Sigmoid colon (tissue), 6 donors: ENCODE measurements at regions not wholly inside any gene's neighbourhood (a gene's known extent, or its start where the extent isn't known, plus 50 kb on each side); places are given as distances from the start of the nearest gene placed in this dataset.
"Not testable (repeated sequence)": the region's sequence is repeated elsewhere in the genome, so short reads cannot be mapped to it uniquely, and the experiment has no call there.

Source experiments
- DNase-seq: peaks from one replicate; pipeline ENCODE4 v3.0.0-alpha.2; 2019
- H3K27ac ChIP-seq, 4 donors: fragments of 200-600 bp; sonication (generic); one replicate each; pipeline ENCODE4 v1.5.1; 2016 to 2019; ENCODE audit warnings: mild to moderate bottlenecking in 1 of 4
- H3K27me3 ChIP-seq, 3 donors: fragments of 200-600 bp; sonication (generic); one replicate each; pipeline ENCODE4 v1.5.1; 2019; ENCODE audit warnings: mild to moderate bottlenecking in 1 of 3
- H3K36me3 ChIP-seq, 4 donors: fragments of 200-600 bp; sonication (generic); one replicate each; pipeline ENCODE4 v1.5.1; 2016 to 2019
- H3K4me1 ChIP-seq, 4 donors: fragments of 200-600 bp; sonication (generic); one replicate each; pipeline ENCODE4 v1.5.1; 2017 to 2019
- H3K4me3 ChIP-seq, 4 donors: fragments of 200-600 bp; sonication (generic); one replicate each; pipeline ENCODE4 v1.5.1; 2017 to 2019; ENCODE audit warnings: mild to moderate bottlenecking in 2 of 4, moderate library complexity in 1 of 4
- H3K9me3 ChIP-seq, 4 donors: fragments of 200-600 bp in 3 of 4; sonication (generic) in 3 of 4; one replicate each; pipeline versions ENCODE4 v1.5.1 to v1.6.1; 2013 to 2019
- EP300 ChIP-seq, 4 donors: sonication (generic); formaldehyde crosslinking; IDR thresholded peaks; one replicate each; pipeline ENCODE4 v1.6.1; 2017; ENCODE audit warnings: antibody characterized with exemption in 4 of 4
- POLR2A ChIP-seq, 2 donors: fragments of 450-650 bp; IDR thresholded peaks; one replicate each; pipeline ENCODE4 v1.6.1; 2016; ENCODE audit warnings: antibody characterized with exemption in 2 of 2, mild to moderate bottlenecking in 2 of 2, moderate library complexity in 2 of 2
- POLR2AphosphoS5 ChIP-seq, 4 donors: sonication (generic); formaldehyde crosslinking; IDR thresholded peaks; one replicate each; pipeline ENCODE4 v1.6.1; 2017; ENCODE audit warnings: antibody characterized with exemption in 4 of 4
- WGBS, 2 donors: extraction: QIAGEN DNeasy Blood & Tissue Kit; methylation state at CpG; one replicate each; pipeline ENCODE4 v1.1.7; 2013; 5-methylcytosine and 5-hydroxymethylcytosine counted together
- intact Hi-C: fragments of 100-400 bp; cut with DNase I; formaldehyde crosslinking; loops from one replicate; pipeline ENCODE4 v1.15.1; 2023
- TF ChIP-seq, protein P1 (sequence below), 4 experiments: fragments of 450-650 bp in 3 of 4; fragments of 200-600 bp in 1 of 4; IDR thresholded peaks; one replicate each; pipeline ENCODE4 v1.5.1; 2016 to 2019; ENCODE audit warnings: antibody characterized with exemption in 4 of 4, mild to moderate bottlenecking in 3 of 4, moderate library complexity in 2 of 4
- donor health status: healthy with polysubstance abuse.
- donor health status: healthy.

DNA sequence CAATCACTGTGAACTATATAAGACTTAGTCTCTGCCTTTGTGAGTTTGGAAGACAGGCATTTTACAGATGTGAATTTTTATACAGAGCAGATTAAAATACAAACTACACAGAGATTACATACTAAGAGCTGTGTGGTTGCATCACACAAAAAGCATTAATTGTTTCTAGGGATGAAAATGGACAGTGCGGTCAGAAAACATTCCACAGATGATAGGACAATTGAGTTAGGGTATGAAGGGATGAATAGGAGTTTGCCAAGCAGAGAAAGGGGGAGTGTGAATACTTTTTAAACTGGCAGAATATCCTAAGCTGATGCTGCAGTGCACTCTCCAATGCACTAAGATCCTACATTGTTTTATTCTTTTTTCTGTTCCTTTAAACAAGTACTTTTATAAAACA, 345.8 kb downstream of the VRK1 start:
- TF ChIP-seq POLR2AphosphoS5 (IDR thresholded peaks at IDR 0.05) (no peak), POLR2A (IDR thresholded peaks at IDR 0.05) (no peak), EP300 (IDR thresholded peaks at IDR 0.05) (no peak)
- TF ChIP-seq, protein P1, sequence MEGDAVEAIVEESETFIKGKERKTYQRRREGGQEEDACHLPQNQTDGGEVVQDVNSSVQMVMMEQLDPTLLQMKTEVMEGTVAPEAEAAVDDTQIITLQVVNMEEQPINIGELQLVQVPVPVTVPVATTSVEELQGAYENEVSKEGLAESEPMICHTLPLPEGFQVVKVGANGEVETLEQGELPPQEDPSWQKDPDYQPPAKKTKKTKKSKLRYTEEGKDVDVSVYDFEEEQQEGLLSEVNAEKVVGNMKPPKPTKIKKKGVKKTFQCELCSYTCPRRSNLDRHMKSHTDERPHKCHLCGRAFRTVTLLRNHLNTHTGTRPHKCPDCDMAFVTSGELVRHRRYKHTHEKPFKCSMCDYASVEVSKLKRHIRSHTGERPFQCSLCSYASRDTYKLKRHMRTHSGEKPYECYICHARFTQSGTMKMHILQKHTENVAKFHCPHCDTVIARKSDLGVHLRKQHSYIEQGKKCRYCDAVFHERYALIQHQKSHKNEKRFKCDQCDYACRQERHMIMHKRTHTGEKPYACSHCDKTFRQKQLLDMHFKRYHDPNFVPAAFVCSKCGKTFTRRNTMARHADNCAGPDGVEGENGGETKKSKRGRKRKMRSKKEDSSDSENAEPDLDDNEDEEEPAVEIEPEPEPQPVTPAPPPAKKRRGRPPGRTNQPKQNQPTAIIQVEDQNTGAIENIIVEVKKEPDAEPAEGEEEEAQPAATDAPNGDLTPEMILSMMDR (IDR thresholded peaks at IDR 0.05): no peak
- H3K27ac ChIP-seq: no peak overlapping the region
- DNase-seq: no peak
- no peaks in the 10 kb centered on the region for H3K4me1 ChIP-seq
- intact Hi-C loops: no loop called here
- no peaks in the 10 kb centered on the region for H3K36me3 ChIP-seq
- no peaks in the 10 kb centered on the region for H3K27me3 ChIP-seq
- WGBS, 2 donors: 94 to 97% methylated on average over 1 of the region's 1 CpG
- H3K9me3 ChIP-seq: no peaks in the 10 kb centered on the region
- no peak overlapping the region for H3K4me3 ChIP-seq

DNA sequence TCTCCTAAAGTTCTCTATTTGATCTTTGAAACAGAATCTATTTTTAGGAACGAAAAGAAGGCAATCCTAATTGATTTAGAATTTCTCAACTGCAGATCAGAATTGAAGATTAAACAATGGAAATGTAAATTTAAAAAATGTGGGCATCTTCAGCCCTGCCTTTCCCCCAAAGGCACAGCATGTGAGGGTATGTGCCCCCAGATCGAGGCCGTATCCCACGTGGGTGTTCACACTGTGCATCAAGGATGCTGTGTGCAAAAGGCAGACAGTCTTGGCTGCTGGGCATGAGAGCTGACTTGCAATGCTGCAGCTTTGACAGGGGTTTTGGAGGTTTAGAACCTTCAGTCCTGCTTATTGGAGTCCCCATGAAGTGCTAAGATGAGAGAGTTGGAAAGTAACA, 346.3 kb downstream of the VRK1 start:
- intact Hi-C loops: no loop called here
- no peak overlapping the region for H3K27ac ChIP-seq
- no peaks in the 10 kb centered on the region for H3K9me3 ChIP-seq
- no peaks in the 10 kb centered on the region for H3K4me1 ChIP-seq
- no peaks in the 10 kb centered on the region for H3K27me3 ChIP-seq
- no peak for DNase-seq
- 56 to 76% methylated on average over 4 of the region's 4 CpGs for WGBS, 2 donors
- no peaks in the 10 kb centered on the region for H3K36me3 ChIP-seq
- H3K4me3 ChIP-seq: no peak overlapping the region
- no peak for TF ChIP-seq POLR2A (IDR thresholded peaks at IDR 0.05)
- TF ChIP-seq POLR2AphosphoS5 (IDR thresholded peaks at IDR 0.05): no peak
- TF ChIP-seq EP300 (IDR thresholded peaks at IDR 0.05): no peak
- TF ChIP-seq, protein P1 (IDR thresholded peaks at IDR 0.05): no peak

DNA sequence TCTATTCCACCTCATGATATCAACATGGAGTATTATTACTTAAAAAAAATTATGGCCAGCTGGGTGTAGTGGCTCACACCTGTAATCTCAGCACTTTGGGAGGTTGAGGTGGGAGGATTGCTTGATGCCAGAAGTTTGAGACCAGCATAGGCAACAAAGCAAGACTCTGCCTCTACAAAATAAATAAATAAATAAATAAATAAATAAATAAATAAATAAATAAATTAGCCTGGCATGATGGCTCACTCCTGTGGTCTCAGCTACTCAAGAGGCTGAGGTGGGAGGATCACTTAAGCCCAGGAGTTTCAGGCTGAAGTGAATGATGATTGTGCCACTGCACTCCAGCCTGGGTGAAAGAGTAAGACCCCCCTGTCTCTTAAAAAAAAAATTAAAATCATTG, 350.8 kb downstream of the VRK1 start:
- H3K4me3 ChIP-seq, H3K27ac ChIP-seq, H3K27me3 ChIP-seq, H3K9me3 ChIP-seq, intact Hi-C loops, DNase-seq, H3K36me3 ChIP-seq, H3K4me1 ChIP-seq: not testable (repeated sequence)

DNA sequence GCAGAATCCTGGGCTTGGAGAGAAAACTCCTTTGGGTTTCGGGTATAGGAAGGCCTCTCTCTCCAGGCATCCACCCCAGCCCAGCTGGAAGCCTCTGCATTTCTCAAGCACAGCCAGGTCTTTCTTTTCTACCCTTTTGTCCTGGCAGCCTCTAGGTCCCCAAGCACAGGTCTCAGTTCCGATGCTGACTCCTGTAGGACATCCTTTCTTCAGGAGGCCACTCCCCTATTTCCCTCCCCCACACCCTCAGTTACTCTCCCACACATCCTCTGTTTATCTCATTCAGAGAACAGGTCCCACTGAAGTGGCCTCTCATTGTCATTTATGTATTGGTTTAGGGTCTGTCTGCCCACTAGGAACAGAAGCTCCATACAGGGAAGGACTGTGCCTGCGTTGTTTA, 352.6 kb downstream of the VRK1 start:
- Histone ChIP-seq H3K27me3 (no peaks in the 10 kb centered on the region), H3K4me1 (no peaks in the 10 kb centered on the region), H3K4me3 (no peak overlapping the region), H3K27ac (no peak overlapping the region), H3K36me3 (no peaks in the 10 kb centered on the region), H3K9me3 (no peaks in the 10 kb centered on the region)
- TF ChIP-seq, protein P1 (IDR thresholded peaks at IDR 0.05): no peak
- no peak for TF ChIP-seq POLR2A (IDR thresholded peaks at IDR 0.05)
- no peak for TF ChIP-seq EP300 (IDR thresholded peaks at IDR 0.05)
- TF ChIP-seq POLR2AphosphoS5 (IDR thresholded peaks at IDR 0.05): no peak
- no peak for DNase-seq
- intact Hi-C loops: no loop called here
- WGBS, 2 donors: 52 to 69% methylated on average over 3 of the region's 3 CpGs

DNA sequence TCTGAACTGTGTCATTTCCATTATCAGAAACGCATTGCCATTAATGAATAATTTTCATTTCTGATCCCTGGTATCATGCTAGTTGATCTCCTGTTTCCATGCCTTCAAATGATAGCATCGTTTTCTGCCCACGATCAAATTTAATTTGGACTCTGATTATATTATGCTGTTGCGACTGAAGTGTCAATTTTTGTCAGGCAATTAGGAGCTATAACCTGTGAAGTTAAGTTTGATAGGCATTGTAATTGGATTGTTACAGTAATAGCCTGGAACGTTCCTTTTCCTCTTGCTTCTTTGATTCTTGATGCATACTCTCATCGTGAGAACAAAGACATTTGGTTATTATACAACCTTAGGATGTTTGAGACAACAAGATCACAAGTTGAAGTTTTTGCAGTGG, 356.3 kb downstream of the VRK1 start:
- WGBS, 2 donors: 67 to 78% methylated on average over 6 of the region's 6 CpGs

More for the DNA sequence above, 356.3 kb downstream of the VRK1 start:
- intact Hi-C loops: no loop called here
- no peak overlapping the region for H3K4me3 ChIP-seq
- no peaks in the 10 kb centered on the region for H3K4me1 ChIP-seq
- TF ChIP-seq POLR2A (IDR thresholded peaks at IDR 0.05): no peak
- TF ChIP-seq POLR2AphosphoS5 (IDR thresholded peaks at IDR 0.05): no peak
- TF ChIP-seq, protein P1 (IDR thresholded peaks at IDR 0.05): no peak
- TF ChIP-seq EP300 (IDR thresholded peaks at IDR 0.05): no peak
- no peaks in the 10 kb centered on the region for H3K27me3 ChIP-seq
- no peaks in the 10 kb centered on the region for H3K9me3 ChIP-seq
- no peak for DNase-seq
- H3K36me3 ChIP-seq: no peaks in the 10 kb centered on the region
- no peak overlapping the region for H3K27ac ChIP-seq
